Loucy (cell line): ENCODE measurements at regions not wholly inside any gene's neighbourhood (a gene's known extent, or its start where the extent isn't known, plus 50 kb on each side); places are given as distances from the start of the nearest gene placed in this dataset.
A peak's percentile ranks its signal among the peaks of the same experiment; 100 is the strongest.

Experiments
- H2AFZ ChIP-seq: fragments of 200-600 bp; sonication (generic); 2 replicates; pipeline ENCODE4 v1.6.0; 2016; ENCODE audit warnings: antibody characterized with exemption, mild to moderate bottlenecking, low read length, moderate library complexity
- H3F3A ChIP-seq: fragments of 200-600 bp; 2 replicates; pipeline ENCODE4 v1.6.0; 2016; ENCODE audit warnings: antibody characterized with exemption, low read depth, mild to moderate bottlenecking
- H3K27me3 ChIP-seq: fragments of 200-600 bp; sonication (generic); 2 replicates; pipeline ENCODE4 v1.6.1; 2014; ENCODE audit warnings: low read length, mild to moderate bottlenecking; ENCODE audit not compliant: insufficient read depth, poor library complexity, severe bottlenecking
- H3K36me3 ChIP-seq: fragments of 200-600 bp; sonication (generic); 2 replicates; pipeline ENCODE4 v1.6.1; 2016; ENCODE audit warnings: low read length; ENCODE audit not compliant: insufficient read depth
- H3K4me1 ChIP-seq: fragments of 200-600 bp; sonication (generic); 2 replicates; pipeline ENCODE4 v1.5.1; 2014; ENCODE audit warnings: low read length, mild to moderate bottlenecking; ENCODE audit not compliant: insufficient read depth, poor library complexity, severe bottlenecking
- H3K4me2 ChIP-seq: fragments of 200-600 bp; sonication (generic); 2 replicates; pipeline ENCODE4 v1.6.0; 2014; ENCODE audit warnings: antibody characterized with exemption, low read length, low read depth, mild to moderate bottlenecking; ENCODE audit not compliant: poor library complexity, severe bottlenecking
- H3K4me3 ChIP-seq: fragments of 200-600 bp; sonication (generic); 2 replicates; pipeline ENCODE4 v1.5.1; 2014; ENCODE audit warnings: low read length, mild to moderate bottlenecking, mixed read lengths; ENCODE audit not compliant: poor library complexity, severe bottlenecking
- H3K79me2 ChIP-seq: fragments of 200-600 bp; sonication (generic); 2 replicates; pipeline ENCODE4 v1.6.1; 2014; ENCODE audit warnings: low read length; ENCODE audit not compliant: insufficient read depth
- H3K9ac ChIP-seq: fragments of 200-600 bp; sonication (generic); 2 replicates; pipeline ENCODE4 v1.6.0; 2014; ENCODE audit warnings: mild to moderate bottlenecking, low read depth, low read length, moderate library complexity; ENCODE audit not compliant: poor library complexity, severe bottlenecking
- H3K9me2 ChIP-seq: fragments of 200-600 bp; sonication (generic); replicated peaks from 2 replicates; pipeline ENCODE4 v1.6.1; 2016; ENCODE audit warnings: low read depth, low read length, mixed read lengths
- H3K9me3 ChIP-seq: fragments of 200-600 bp; sonication (generic); 2 replicates; pipeline ENCODE4 v1.6.1; 2014; ENCODE audit warnings: mild to moderate bottlenecking, antibody characterized with exemption, low read length, low read depth; ENCODE audit not compliant: insufficient read depth
- H4K20me1 ChIP-seq: fragments of 200-600 bp; sonication (generic); 2 replicates; pipeline ENCODE4 v1.6.0; 2014; ENCODE audit warnings: antibody characterized with exemption, low read length, mild to moderate bottlenecking; ENCODE audit not compliant: insufficient read depth, poor library complexity, severe bottlenecking
- EZH2phosphoT487 ChIP-seq: fragments of 200-600 bp; IDR thresholded peaks from 2 replicates; pipeline ENCODE4 v1.6.1; 2018; ENCODE audit warnings: antibody characterized with exemption, mild to moderate bottlenecking, moderate library complexity, borderline replicate concordance
- TF ChIP-seq, protein P1 (sequence below): fragments of 200-600 bp; sonication (generic); conservative IDR thresholded peaks from 2 replicates; pipeline ENCODE4 v1.5.1; 2014; ENCODE audit warnings: mild to moderate bottlenecking, antibody characterized with exemption, low read length

- Histone ChIP-seq H2AFZ (no peak overlapping the region), H4K20me1 (no peaks in the 10 kb centered on the region), H3K27me3 (no peaks in the 10 kb centered on the region), H3K4me1 (no peaks in the 10 kb centered on the region), H3K79me2 (no peaks in the 10 kb centered on the region), H3K36me3 (no peaks in the 10 kb centered on the region), H3K4me2 (no peak overlapping the region), H3K4me3 (no peak overlapping the region), H3K9me3 (no peaks in the 10 kb centered on the region), H3K9ac (no peak overlapping the region), H3K9me2 (no peaks in the 10 kb centered on the region), H3F3A (no peaks in the 10 kb centered on the region)
- TF ChIP-seq EZH2phosphoT487, result no peak
- TF ChIP-seq, protein P1, sequence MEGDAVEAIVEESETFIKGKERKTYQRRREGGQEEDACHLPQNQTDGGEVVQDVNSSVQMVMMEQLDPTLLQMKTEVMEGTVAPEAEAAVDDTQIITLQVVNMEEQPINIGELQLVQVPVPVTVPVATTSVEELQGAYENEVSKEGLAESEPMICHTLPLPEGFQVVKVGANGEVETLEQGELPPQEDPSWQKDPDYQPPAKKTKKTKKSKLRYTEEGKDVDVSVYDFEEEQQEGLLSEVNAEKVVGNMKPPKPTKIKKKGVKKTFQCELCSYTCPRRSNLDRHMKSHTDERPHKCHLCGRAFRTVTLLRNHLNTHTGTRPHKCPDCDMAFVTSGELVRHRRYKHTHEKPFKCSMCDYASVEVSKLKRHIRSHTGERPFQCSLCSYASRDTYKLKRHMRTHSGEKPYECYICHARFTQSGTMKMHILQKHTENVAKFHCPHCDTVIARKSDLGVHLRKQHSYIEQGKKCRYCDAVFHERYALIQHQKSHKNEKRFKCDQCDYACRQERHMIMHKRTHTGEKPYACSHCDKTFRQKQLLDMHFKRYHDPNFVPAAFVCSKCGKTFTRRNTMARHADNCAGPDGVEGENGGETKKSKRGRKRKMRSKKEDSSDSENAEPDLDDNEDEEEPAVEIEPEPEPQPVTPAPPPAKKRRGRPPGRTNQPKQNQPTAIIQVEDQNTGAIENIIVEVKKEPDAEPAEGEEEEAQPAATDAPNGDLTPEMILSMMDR, result no peak
Observed at GRCh38 chr4:53810643-53811042, 219.4 kb upstream of the LNX1 start.

DNA sequence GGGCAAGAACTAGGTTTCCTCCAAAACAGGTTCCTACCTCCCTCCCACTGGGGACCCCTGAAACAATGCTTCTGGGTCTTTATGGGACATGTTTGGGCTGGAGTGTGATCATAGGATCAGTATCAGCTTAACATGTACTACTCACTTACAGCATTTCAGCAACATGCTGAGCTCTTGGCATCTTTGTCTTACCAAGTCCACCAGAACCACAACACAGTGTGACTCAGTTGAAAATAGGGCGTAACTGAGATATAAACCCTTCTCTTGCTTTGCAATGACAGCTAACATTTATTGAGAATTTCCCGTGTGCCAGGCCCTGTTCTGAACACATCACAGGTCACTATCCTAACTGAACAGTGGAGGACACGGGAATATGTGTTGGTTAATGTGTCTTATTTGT is 218.5 kb upstream of the LNX1 start:
- no peaks in the 10 kb centered on the region for H3K9me2 ChIP-seq
- H3F3A ChIP-seq, result no peaks in the 10 kb centered on the region
- no peak overlapping the region for H3K4me3 ChIP-seq
- TF ChIP-seq, protein P1, result no peak
- TF ChIP-seq EZH2phosphoT487, result no peak
- no peaks in the 10 kb centered on the region for H3K4me1 ChIP-seq
- H3K9me3 ChIP-seq, result no peaks in the 10 kb centered on the region
- H3K9ac ChIP-seq, result no peak overlapping the region
- no peak overlapping the region for H3K4me2 ChIP-seq
- no peaks in the 10 kb centered on the region for H3K36me3 ChIP-seq
- H3K27me3 ChIP-seq, result no peaks in the 10 kb centered on the region
- H3K79me2 ChIP-seq, result no peaks in the 10 kb centered on the region
- no peaks in the 10 kb centered on the region for H4K20me1 ChIP-seq
- no peak overlapping the region for H2AFZ ChIP-seq

- no peaks in the 10 kb centered on the region for H3K9me3 ChIP-seq
- no peaks in the 10 kb centered on the region for H3F3A ChIP-seq
- no peaks in the 10 kb centered on the region for H3K79me2 ChIP-seq
Observed at GRCh38 chr4:53805291-53805690, 214.0 kb upstream of the LNX1 start.

More at GRCh38 chr4:53805291-53805690, 214.0 kb upstream of the LNX1 start:
- no peaks in the 10 kb centered on the region for H3K9me2 ChIP-seq
- no peak overlapping the region for H3K4me3 ChIP-seq
- no peaks in the 10 kb centered on the region for H3K27me3 ChIP-seq
- H4K20me1 ChIP-seq, result no peaks in the 10 kb centered on the region
- no peak for TF ChIP-seq EZH2phosphoT487
- TF ChIP-seq, protein P1, result no peak
- H2AFZ ChIP-seq, result 0 out of 2 replicates have a peak overlapping the region, but pooled peaks have one; percentile 13
- no peaks in the 10 kb centered on the region for H3K4me1 ChIP-seq
- H3K9ac ChIP-seq, result no peak overlapping the region
- H3K36me3 ChIP-seq, result no peaks in the 10 kb centered on the region
- no peak overlapping the region for H3K4me2 ChIP-seq
